LNCaP clone FGC (cell line): ENCODE measurements at regions not wholly inside any gene's neighbourhood (a gene's known extent, or its start where the extent isn't known, plus 50 kb on each side); places are given as distances from the start of the nearest gene placed in this dataset.

Experiments used
- DNase-seq: peaks from one replicate; pipeline ENCODE4 v3.0.0-alpha.2; 2011; ENCODE audit warnings: low read depth
- H3K4me3 ChIP-seq: 2 replicates; pipeline ENCODE4 v1.5.1; 2011; ENCODE audit warnings: mild to moderate bottlenecking, low read depth, low read length, control low read depth
- TF ChIP-seq, protein P1 (sequence below): IDR thresholded peaks from 2 replicates; pipeline ENCODE4 v1.5.1; 2012; ENCODE audit warnings: mild to moderate bottlenecking; ENCODE audit not compliant: control insufficient read depth, insufficient read depth; ENCODE audit errors: extremely low read depth

DNA sequence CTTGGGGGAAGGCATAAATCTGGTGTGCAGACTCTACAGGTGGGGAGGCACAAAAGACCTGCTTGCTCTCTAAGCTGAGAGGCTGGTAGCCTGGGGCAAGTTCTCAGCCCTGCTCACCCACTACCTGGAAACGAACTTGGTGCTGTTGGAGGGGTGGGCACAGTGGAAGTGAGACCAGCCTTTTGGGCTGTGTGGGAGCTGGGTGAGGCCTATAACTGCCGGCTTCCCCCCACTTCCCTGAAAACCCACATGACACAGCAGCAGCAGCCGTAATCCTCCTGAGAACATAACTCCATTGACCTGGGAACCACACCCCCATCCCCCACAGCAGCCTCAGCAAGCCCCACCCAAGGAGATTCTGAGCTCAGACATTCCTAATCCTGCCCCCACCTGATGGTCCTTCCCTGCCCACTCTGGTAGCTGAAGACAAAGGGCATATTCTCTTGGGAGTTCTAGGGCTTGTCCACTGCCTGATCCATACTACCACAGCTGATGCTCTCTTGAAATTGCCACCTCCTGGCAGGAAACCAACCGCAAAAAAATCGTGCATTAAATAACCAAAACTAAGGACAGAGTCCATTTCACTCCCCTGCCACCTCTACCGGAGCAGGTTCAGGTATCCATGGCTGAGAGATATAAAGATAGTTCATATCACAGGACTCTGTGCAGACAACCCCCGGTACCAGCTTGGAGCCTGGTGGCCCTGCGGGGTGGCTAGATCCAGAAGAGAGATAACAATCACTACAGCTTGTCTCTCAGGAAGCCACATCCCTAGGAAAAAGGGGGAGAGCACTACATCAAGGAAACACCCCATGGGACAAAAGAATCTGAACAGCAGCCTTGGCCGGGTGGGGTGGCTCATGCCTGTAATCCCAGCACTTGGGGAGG is 178.1 kb downstream of the NDUFA10 start:
- no peak for DNase-seq
- TF ChIP-seq, protein P1, sequence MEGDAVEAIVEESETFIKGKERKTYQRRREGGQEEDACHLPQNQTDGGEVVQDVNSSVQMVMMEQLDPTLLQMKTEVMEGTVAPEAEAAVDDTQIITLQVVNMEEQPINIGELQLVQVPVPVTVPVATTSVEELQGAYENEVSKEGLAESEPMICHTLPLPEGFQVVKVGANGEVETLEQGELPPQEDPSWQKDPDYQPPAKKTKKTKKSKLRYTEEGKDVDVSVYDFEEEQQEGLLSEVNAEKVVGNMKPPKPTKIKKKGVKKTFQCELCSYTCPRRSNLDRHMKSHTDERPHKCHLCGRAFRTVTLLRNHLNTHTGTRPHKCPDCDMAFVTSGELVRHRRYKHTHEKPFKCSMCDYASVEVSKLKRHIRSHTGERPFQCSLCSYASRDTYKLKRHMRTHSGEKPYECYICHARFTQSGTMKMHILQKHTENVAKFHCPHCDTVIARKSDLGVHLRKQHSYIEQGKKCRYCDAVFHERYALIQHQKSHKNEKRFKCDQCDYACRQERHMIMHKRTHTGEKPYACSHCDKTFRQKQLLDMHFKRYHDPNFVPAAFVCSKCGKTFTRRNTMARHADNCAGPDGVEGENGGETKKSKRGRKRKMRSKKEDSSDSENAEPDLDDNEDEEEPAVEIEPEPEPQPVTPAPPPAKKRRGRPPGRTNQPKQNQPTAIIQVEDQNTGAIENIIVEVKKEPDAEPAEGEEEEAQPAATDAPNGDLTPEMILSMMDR, result no peak
- no peak overlapping the region for H3K4me3 ChIP-seq

DNA sequence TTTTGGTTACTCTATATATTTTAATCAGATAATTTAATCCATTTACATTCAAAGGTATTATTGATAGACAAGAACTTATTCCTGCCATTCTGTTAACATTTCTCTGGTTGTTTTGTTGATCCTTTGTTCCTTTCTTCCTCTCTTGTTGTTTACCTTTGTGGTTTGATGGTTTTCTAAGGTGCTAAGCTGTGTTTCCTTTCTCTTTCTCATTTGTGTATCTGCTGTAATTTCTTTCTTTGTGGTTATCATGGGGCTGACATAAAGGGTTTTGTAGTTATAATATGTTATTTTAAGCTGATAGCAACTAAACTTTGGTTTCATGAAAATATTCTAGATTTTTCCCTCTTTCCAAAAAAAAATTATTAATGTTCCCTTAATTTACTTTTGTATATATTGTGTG is 179.2 kb downstream of the NDUFA10 start:
- H3K4me3 ChIP-seq, result no peak overlapping the region
- no peak for DNase-seq
- TF ChIP-seq, protein P1, result no peak

DNA sequence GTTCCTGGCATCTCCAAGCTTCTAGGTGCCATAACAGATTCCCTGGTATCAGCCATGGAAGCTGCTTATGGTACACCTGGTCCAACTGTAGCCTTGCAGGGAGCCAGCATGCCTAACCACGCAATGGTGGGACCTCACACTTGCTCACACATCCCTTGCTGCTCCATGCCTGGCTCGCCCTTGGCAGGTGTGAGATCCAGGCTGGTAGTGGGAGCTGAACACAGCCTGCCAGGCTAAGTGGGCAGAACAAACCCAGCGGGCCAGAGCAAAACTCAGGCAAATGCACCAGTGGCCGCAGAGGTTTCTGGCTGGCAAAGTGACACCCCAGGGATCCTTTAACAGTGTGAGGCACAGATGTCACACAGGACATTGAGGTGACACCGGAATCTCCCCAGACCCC is 185.8 kb downstream of the NDUFA10 start:
- no peak overlapping the region for H3K4me3 ChIP-seq
- DNase-seq, result no peak
- TF ChIP-seq, protein P1, result no peak

DNA sequence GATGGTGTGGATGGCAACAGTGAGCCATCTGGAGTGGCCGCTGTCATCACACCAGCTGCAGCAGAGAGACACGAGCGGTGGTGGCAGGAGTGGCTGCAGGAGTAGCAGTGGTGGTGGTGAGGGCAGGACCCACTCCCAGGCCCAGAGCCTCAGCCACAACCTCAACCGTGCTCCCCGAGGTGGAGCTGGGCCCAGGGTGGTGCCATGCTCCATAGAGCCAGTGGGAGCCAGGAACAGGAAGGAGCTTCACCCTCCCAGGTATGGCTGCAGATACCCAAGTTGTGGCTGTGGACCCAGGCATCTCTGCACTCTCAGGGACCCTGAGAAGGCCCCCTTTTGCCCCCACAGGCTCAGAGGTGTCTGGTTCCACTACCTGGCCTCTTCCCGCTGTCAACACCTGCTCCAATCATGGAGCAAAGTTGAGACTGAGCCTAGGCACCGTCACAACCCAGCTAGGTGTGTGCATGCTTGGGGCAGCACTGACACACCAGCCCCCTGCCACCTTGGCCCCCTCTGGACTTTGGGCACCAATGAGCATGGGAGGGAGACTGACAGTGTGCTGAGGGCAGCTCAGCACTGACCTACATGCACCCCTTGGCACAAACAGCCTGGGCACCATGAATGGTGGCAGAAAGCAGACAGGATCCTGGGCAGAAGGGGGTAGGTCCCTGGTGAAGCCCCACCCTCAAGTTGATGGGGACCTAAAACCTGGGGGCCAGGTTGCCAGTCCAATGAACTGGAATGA is 188.9 kb downstream of the NDUFA10 start:
- DNase-seq, result no peak
- TF ChIP-seq, protein P1, result no peak

DNA sequence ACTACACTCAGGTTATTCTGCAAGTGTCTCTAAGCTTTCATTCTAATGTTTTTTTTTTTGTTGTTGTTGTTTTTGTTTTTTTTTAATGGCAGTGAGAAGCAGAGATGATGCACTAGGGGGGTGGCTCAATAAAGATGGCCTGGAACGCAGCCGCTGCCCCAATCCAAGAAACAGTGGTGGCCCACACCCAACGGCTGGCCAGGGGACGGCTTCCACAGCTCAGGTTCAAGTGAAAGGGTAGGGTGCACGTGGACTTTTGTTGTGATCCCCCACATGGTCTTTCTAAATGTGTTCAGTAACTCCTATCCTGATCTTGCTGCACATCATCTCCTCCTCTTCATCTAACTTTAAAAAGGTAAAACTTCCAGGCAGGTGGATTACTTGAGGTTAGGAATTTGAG is 190.1 kb downstream of the NDUFA10 start:
- no peak overlapping the region for H3K4me3 ChIP-seq
- DNase-seq, result no peak
- TF ChIP-seq, protein P1, result no peak

More for the DNA sequence above, 188.9 kb downstream of the NDUFA10 start:
- no peak overlapping the region for H3K4me3 ChIP-seq

DNA sequence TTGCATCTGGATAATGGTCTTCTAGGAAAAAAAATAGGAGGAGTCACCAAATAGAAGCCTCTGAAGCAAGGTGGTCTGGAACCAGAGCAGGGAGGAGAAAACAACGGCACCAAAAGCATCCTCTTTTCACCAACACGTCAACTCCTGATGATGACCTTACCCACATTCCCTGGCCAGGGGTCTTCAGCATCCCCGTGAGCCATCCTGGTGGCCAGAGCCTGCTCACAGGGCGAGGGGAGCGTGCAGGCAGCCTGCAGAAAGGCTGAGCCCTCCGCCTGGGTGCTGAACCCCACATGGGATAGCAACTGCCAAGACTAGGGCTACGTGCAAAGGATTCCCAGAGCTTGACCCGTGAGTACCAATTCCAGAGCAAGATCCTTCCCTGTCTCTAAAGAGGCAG is 191.0 kb downstream of the NDUFA10 start:
- TF ChIP-seq, protein P1, result no peak
- H3K4me3 ChIP-seq, result no peak overlapping the region
- no peak for DNase-seq
